ENCODE measurements at regions not wholly inside any gene's neighbourhood (a gene's known extent, or its start where the extent isn't known, plus 50 kb on each side); places are given as distances from the start of the nearest gene placed in this dataset.

DNA sequence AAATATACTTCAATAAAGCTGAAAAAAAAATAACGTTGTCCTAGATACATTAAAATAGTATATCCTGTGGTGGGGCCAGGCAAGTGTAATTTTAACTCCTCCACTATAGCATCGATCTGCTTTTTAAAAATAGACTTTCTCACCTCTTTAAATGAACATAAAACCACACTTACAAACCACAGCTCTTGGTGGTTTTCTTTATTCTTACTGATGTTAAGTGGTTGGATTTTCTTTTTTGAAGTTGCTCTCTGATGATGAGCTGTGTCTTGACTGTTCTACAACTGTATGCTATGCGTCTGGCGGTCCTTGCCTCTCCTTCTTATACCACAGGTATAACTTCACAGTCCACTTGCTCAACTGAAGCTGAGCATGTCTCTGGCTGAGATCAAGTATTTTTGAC, 721.5 kb upstream of the KLHL1 start:
- Histone ChIP-seq H3K27ac (ENCODE audit: extremely low read depth, low read depth, low read length) (no peak overlapping the region), H3K4me3 (ENCODE audit: low read depth, low read length) (no peak overlapping the region), H3K36me3 (ENCODE audit: control insufficient read depth in 2 of 2, insufficient read depth in 1 of 2, low read length in 2 of 2) (no peaks in the 10 kb centered on the region), H3K4me1 (ENCODE audit: control insufficient read depth, insufficient read depth, low read length) (no peaks in the 10 kb centered on the region), H3K9me3 (ENCODE audit: control insufficient read depth, insufficient read depth, low read depth, low read length) (no peaks in the 10 kb centered on the region)
- CTCF ChIA-PET: interaction anchor here (0.7 kb wide), 1 partner anchor 87 kb away, joined by 5 read pairs; no protein-coding TSS in a partner anchor
- POLR2A ChIA-PET: no interaction called here
- TF ChIP-seq ZNF19 (tag by site-specific recombination; IDR thresholded peaks at IDR 0.05; ENCODE audit: low read depth): no peak
- TF ChIP-seq, protein P1, sequence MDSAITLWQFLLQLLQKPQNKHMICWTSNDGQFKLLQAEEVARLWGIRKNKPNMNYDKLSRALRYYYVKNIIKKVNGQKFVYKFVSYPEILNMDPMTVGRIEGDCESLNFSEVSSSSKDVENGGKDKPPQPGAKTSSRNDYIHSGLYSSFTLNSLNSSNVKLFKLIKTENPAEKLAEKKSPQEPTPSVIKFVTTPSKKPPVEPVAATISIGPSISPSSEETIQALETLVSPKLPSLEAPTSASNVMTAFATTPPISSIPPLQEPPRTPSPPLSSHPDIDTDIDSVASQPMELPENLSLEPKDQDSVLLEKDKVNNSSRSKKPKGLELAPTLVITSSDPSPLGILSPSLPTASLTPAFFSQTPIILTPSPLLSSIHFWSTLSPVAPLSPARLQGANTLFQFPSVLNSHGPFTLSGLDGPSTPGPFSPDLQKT (IDR thresholded peaks at IDR 0.05; ENCODE audit: borderline replicate concordance, low read depth, low read length): no peak
- TF ChIP-seq ZNF792 (tag by site-specific recombination; IDR thresholded peaks at IDR 0.05): no peak
- no peak for TF ChIP-seq ZNF184 (tag by site-specific recombination; IDR thresholded peaks at IDR 0.05)
- TF ChIP-seq, protein P2, sequence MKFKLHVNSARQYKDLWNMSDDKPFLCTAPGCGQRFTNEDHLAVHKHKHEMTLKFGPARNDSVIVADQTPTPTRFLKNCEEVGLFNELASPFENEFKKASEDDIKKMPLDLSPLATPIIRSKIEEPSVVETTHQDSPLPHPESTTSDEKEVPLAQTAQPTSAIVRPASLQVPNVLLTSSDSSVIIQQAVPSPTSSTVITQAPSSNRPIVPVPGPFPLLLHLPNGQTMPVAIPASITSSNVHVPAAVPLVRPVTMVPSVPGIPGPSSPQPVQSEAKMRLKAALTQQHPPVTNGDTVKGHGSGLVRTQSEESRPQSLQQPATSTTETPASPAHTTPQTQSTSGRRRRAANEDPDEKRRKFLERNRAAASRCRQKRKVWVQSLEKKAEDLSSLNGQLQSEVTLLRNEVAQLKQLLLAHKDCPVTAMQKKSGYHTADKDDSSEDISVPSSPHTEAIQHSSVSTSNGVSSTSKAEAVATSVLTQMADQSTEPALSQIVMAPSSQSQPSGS (tag by site-specific recombination; IDR thresholded peaks at IDR 0.05; ENCODE audit: low read depth): no peak
- TF ChIP-seq, protein P3, sequence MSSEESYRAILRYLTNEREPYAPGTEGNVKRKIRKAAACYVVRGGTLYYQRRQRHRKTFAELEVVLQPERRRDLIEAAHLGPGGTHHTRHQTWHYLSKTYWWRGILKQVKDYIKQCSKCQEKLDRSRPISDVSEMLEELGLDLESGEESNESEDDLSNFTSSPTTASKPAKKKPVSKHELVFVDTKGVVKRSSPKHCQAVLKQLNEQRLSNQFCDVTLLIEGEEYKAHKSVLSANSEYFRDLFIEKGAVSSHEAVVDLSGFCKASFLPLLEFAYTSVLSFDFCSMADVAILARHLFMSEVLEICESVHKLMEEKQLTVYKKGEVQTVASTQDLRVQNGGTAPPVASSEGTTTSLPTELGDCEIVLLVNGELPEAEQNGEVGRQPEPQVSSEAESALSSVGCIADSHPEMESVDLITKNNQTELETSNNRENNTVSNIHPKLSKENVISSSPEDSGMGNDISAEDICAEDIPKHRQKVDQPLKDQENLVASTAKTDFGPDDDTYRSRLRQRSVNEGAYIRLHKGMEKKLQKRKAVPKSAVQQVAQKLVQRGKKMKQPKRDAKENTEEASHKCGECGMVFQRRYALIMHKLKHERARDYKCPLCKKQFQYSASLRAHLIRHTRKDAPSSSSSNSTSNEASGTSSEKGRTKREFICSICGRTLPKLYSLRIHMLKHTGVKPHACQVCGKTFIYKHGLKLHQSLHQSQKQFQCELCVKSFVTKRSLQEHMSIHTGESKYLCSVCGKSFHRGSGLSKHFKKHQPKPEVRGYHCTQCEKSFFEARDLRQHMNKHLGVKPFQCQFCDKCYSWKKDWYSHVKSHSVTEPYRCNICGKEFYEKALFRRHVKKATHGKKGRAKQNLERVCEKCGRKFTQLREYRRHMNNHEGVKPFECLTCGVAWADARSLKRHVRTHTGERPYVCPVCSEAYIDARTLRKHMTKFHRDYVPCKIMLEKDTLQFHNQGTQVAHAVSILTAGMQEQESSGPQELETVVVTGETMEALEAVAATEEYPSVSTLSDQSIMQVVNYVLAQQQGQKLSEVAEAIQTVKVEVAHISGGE (tag by site-specific recombination; conservative IDR thresholded peaks at IDR 0.05; ENCODE audit: low read depth): no peak
- no peak for TF ChIP-seq GLI4 (tag by site-specific recombination; IDR thresholded peaks at IDR 0.05)
- TF ChIP-seq ZSCAN23 (tag by site-specific recombination; IDR thresholded peaks at IDR 0.05): no peak
- no peak for TF ChIP-seq ZXDB (tag by site-specific recombination; IDR thresholded peaks at IDR 0.05)
- TF ChIP-seq ZNF626 (tag by site-specific recombination; IDR thresholded peaks at IDR 0.05): no peak
- no peak for TF ChIP-seq FEZF1 (tag by site-specific recombination; IDR thresholded peaks at IDR 0.05)
- no peak for TF ChIP-seq ZNF157 (tag by site-specific recombination; IDR thresholded peaks at IDR 0.05)
- TF ChIP-seq ZNF707 (tag by site-specific recombination; IDR thresholded peaks at IDR 0.05): no peak
- no peak for TF ChIP-seq ZFP41 (tag by site-specific recombination; IDR thresholded peaks at IDR 0.05; ENCODE audit: borderline replicate concordance)
- TF ChIP-seq, protein P4, sequence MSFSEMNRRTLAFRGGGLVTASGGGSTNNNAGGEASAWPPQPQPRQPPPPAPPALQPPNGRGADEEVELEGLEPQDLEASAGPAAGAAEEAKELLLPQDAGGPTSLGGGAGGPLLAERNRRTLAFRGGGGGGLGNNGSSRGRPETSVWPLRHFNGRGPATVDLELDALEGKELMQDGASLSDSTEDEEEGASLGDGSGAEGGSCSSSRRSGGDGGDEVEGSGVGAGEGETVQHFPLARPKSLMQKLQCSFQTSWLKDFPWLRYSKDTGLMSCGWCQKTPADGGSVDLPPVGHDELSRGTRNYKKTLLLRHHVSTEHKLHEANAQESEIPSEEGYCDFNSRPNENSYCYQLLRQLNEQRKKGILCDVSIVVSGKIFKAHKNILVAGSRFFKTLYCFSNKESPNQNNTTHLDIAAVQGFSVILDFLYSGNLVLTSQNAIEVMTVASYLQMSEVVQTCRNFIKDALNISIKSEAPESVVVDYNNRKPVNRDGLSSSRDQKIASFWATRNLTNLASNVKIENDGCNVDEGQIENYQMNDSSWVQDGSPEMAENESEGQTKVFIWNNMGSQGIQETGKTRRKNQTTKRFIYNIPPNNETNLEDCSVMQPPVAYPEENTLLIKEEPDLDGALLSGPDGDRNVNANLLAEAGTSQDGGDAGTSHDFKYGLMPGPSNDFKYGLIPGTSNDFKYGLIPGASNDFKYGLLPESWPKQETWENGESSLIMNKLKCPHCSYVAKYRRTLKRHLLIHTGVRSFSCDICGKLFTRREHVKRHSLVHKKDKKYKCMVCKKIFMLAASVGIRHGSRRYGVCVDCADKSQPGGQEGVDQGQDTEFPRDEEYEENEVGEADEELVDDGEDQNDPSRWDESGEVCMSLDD (tag by site-specific recombination; IDR thresholded peaks at IDR 0.05): no peak
- TF ChIP-seq YY1 (tag by site-specific recombination; IDR thresholded peaks at IDR 0.05): no peak
- TF ChIP-seq, protein P5, sequence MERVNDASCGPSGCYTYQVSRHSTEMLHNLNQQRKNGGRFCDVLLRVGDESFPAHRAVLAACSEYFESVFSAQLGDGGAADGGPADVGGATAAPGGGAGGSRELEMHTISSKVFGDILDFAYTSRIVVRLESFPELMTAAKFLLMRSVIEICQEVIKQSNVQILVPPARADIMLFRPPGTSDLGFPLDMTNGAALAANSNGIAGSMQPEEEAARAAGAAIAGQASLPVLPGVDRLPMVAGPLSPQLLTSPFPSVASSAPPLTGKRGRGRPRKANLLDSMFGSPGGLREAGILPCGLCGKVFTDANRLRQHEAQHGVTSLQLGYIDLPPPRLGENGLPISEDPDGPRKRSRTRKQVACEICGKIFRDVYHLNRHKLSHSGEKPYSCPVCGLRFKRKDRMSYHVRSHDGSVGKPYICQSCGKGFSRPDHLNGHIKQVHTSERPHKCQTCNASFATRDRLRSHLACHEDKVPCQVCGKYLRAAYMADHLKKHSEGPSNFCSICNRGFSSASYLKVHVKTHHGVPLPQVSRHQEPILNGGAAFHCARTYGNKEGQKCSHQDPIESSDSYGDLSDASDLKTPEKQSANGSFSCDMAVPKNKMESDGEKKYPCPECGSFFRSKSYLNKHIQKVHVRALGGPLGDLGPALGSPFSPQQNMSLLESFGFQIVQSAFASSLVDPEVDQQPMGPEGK (tag by site-specific recombination; IDR thresholded peaks at IDR 0.05): no peak
- no peak for TF ChIP-seq ZNF248 (tag by site-specific recombination; IDR thresholded peaks at IDR 0.05)
- no peak for TF ChIP-seq ZNF274 (IDR thresholded peaks at IDR 0.05; ENCODE audit: low read length)
- TF ChIP-seq ZNF274 (tag by site-specific recombination; IDR thresholded peaks at IDR 0.05; ENCODE audit: borderline replicate concordance): no peak

All from HEK293 (cell line).